HCT116 (cell line): ENCODE measurements at regions not wholly inside any gene's neighbourhood (a gene's known extent, or its start where the extent isn't known, plus 50 kb on each side); places are given as distances from the start of the nearest gene placed in this dataset.

ENCODE experiments used
- ATAC-seq: fragments of 200-7000 bp; cut with Tn5 transposase; 2 replicates; pipeline ENCODE4 v1.9.1; 2020; ENCODE audit warnings: mild to moderate bottlenecking, moderate library complexity
- BruUV-seq: library from RNA; stranded (reverse); fragments of 400-500 nt; replicated peaks from 2 replicates; lab custom pipeline; 2021; lab: Mats Ljungman, UMichigan
- CTCF ChIA-PET: fragments of 300-600 bp; sonication (Branson Sonifier 250); formaldehyde crosslinking; loops from one replicate; lab custom pipeline; 2021; ENCODE audit warnings: antibody characterized with exemption; lab: Charles Lee
- POLR2A ChIA-PET: fragments of 300-600, 350-600 bp; sonication (Branson Sonifier 250); formaldehyde crosslinking; loops from one replicate; lab custom pipeline; 2021; ENCODE audit warnings: antibody characterized with exemption; lab: Charles Lee
- RAD21 ChIA-PET, 2 experiments: fragments of 300-600 bp; sonication (Branson Sonifier 250); formaldehyde crosslinking; loops; one replicate each; lab custom pipeline; 2023; ENCODE audit warnings: low total read pairs in 2 of 2; ENCODE audit not compliant: uncharacterized antibody in 2 of 2, unreplicated experiment in 2 of 2, low non-redundant PET in 1 of 2; lab: Charles Lee
- DNase-seq: peaks from one replicate; pipeline ENCODE4 v3.0.0-alpha.2; 2010; ENCODE audit warnings: low read depth, low spot score
- H2AFZ ChIP-seq: fragments of 200-600 bp; shearing (Covaris generic), sonication (generic); 2 replicates; pipeline ENCODE4 v1.6.1; 2017; ENCODE audit warnings: low read depth, mixed run types, mixed read lengths, antibody characterized with exemption, low read length; ENCODE audit not compliant: poor library complexity, severe bottlenecking
- H3K27ac ChIP-seq: 2 replicates; pipeline ENCODE4 v1.5.1; 2012; ENCODE audit warnings: low read depth, low read length
- H3K27me3 ChIP-seq: fragments of 200-600 bp; sonication (generic); 2 replicates; pipeline ENCODE4 v1.6.1; 2016; ENCODE audit warnings: mixed run types, low read length, mixed read lengths; ENCODE audit not compliant: insufficient read depth
- H3K36me3 ChIP-seq, 2 experiments: fragments of 200-500 bp in 1 of 2; fragments of 200-600 bp in 1 of 2; sonication (Bioruptor generic) in 1 of 2; sonication (generic) in 1 of 2; 2 replicates each; pipeline versions ENCODE4 v1.5.1 to v1.6.1; 2014 to 2016; ENCODE audit warnings: low read length in 2 of 2, inconsistent platforms in 1 of 2, mixed read lengths in 1 of 2, mixed run types in 1 of 2; ENCODE audit not compliant: insufficient read depth in 2 of 2, control insufficient read depth in 1 of 2
- H3K4me1 ChIP-seq, 2 experiments: fragments of 200-600 bp in 1 of 2; sonication (generic) in 1 of 2; 2 replicates each; pipeline versions ENCODE4 v1.5.1 to v1.6.1; 2012 to 2017; ENCODE audit warnings: low read length in 2 of 2, inconsistent platforms in 1 of 2, mild to moderate bottlenecking in 1 of 2, mixed read lengths in 1 of 2, mixed run types in 1 of 2, moderate library complexity in 1 of 2; ENCODE audit not compliant: insufficient read depth in 2 of 2, control insufficient read depth in 1 of 2
- H3K4me2 ChIP-seq: fragments of 200-600 bp; sonication (generic); 2 replicates; pipeline ENCODE4 v1.6.1; 2017; ENCODE audit warnings: mixed run types, low read length, mixed read lengths
- H3K4me3 ChIP-seq, 2 experiments: fragments of 200-600 bp in 1 of 2; sonication (generic) in 1 of 2; replicated peaks in 1 of 2; 2 replicates each; pipeline ENCODE4 v1.5.1; 2011 to 2016; ENCODE audit warnings: low read length in 2 of 2, control low read depth in 1 of 2, low read depth in 1 of 2, mild to moderate bottlenecking in 1 of 2, mixed read lengths in 1 of 2, mixed run types in 1 of 2
- H3K79me2 ChIP-seq: fragments of 200-600 bp; sonication (generic); 2 replicates; pipeline ENCODE4 v1.6.1; 2017; ENCODE audit warnings: mild to moderate bottlenecking, mixed run types, low read length, moderate library complexity, mixed read lengths; ENCODE audit not compliant: insufficient read depth
- H3K9ac ChIP-seq: fragments of 200-600 bp; sonication (generic); 2 replicates; pipeline ENCODE4 v1.6.1; 2016; ENCODE audit warnings: low read length, mixed read lengths
- H3K9me2 ChIP-seq: fragments of 200-600 bp; sonication (generic), shearing (Covaris generic); 2 replicates; pipeline ENCODE4 v1.6.1; 2017; ENCODE audit warnings: mixed run types, mild to moderate bottlenecking, moderate library complexity; ENCODE audit not compliant: insufficient read depth
- H3K9me3 ChIP-seq, 2 experiments: fragments of 200-500 bp in 1 of 2; fragments of 200-600 bp in 1 of 2; sonication (Bioruptor generic) in 1 of 2; sonication (generic) in 1 of 2; 2 replicates each; pipeline ENCODE4 v1.6.1; 2014 to 2017; ENCODE audit warnings: low read length in 2 of 2, mixed read lengths in 2 of 2, inconsistent platforms in 1 of 2, low read depth in 1 of 2, mild to moderate bottlenecking in 1 of 2, mixed run types in 1 of 2, moderate library complexity in 1 of 2; ENCODE audit not compliant: control insufficient read depth in 1 of 2, insufficient read depth in 1 of 2
- H4K20me1 ChIP-seq: fragments of 200-600 bp; sonication (generic), shearing (Covaris generic); 2 replicates; pipeline ENCODE4 v1.6.1; 2017; ENCODE audit warnings: mixed run types, mild to moderate bottlenecking, moderate library complexity; ENCODE audit not compliant: insufficient read depth
- CBX3 ChIP-seq: IDR thresholded peaks from 2 replicates; pipeline ENCODE4 v1.6.1; 2012; ENCODE audit warnings: low read depth
- CEBPB ChIP-seq: IDR thresholded peaks from 2 replicates; pipeline ENCODE4 v1.6.1; 2012; ENCODE audit warnings: low read depth
- CTCF ChIP-seq, 3 experiments: fragments of 200-600 bp in 1 of 3; sonication (generic) in 1 of 3; IDR thresholded peaks in 2 of 3; conservative IDR thresholded peaks in 1 of 3; 2 replicates each; pipeline ENCODE4 v1.5.1; 2012 to 2017; ENCODE audit warnings: low read depth in 2 of 3, low read length in 2 of 3, antibody characterized with exemption in 1 of 3, borderline replicate concordance in 1 of 3, control low read depth in 1 of 3, mild to moderate bottlenecking in 1 of 3, mixed read lengths in 1 of 3, mixed run types in 1 of 3, moderate library complexity in 1 of 3; ENCODE audit not compliant: insufficient read depth in 1 of 3
- EGR1 ChIP-seq: IDR thresholded peaks from 2 replicates; pipeline ENCODE4 v1.6.1; 2012; ENCODE audit warnings: low read depth
- ELF1 ChIP-seq: IDR thresholded peaks from 2 replicates; pipeline ENCODE4 v1.6.1; 2012; ENCODE audit warnings: low read depth, borderline replicate concordance
- EZH2phosphoT487 ChIP-seq: fragments of 200-600 bp; IDR thresholded peaks from 2 replicates; pipeline ENCODE4 v1.6.1; 2018; ENCODE audit warnings: antibody characterized with exemption, borderline replicate concordance
- FOSL1 ChIP-seq: IDR thresholded peaks from 2 replicates; pipeline ENCODE4 v1.6.1; 2012; ENCODE audit warnings: low read depth
- POLR2AphosphoS5 ChIP-seq: IDR thresholded peaks from 2 replicates; pipeline ENCODE4 v1.6.1; 2011; ENCODE audit warnings: mild to moderate bottlenecking, low read depth, low read length, moderate library complexity
- REST ChIP-seq: IDR thresholded peaks from 2 replicates; pipeline ENCODE4 v1.6.1; 2012; ENCODE audit warnings: low read depth
- SIN3A ChIP-seq: IDR thresholded peaks from 2 replicates; pipeline ENCODE4 v1.6.1; 2012; ENCODE audit warnings: low read depth
- SP1 ChIP-seq: IDR thresholded peaks from 2 replicates; pipeline ENCODE4 v1.6.1; 2012; ENCODE audit warnings: low read depth
- ZNF274 ChIP-seq: fragments of 200-500 bp; sonication (Bioruptor generic); IDR thresholded peaks from 2 replicates; pipeline ENCODE4 v1.6.1; 2014; ENCODE audit warnings: mild to moderate bottlenecking, low read depth, low read length, inconsistent platforms
- intact Hi-C: fragments of 100-400 bp; cut with micrococcal nuclease; formaldehyde crosslinking; loops from 2 replicates; pipeline ENCODE4 v1.10.0; 2022

GRCh38 chr11:23856654-23857053, 640.2 kb upstream of the LUZP2 start:
- Histone ChIP-seq H4K20me1 (no peaks in the 10 kb centered on the region), H3K4me2 (no peak overlapping the region), H3K27ac (no peak overlapping the region), H3K9ac (no peak overlapping the region), H3K27me3 (no peaks in the 10 kb centered on the region), H3K79me2 (no peaks in the 10 kb centered on the region), H3K9me3 (peaks cover 0 to 5% of the 10 kb centered on the region in 2 experiments; a peak in 1 of 4 replicates), H3K36me3 (no peaks in the 10 kb centered on the region), H2AFZ (no peak overlapping the region)
- intact Hi-C loops, result no loop called here
- DNase-seq (no peak), ATAC-seq (no peak)
- ChIA-PET RAD21 (no interaction called here), POLR2A (no interaction called here), CTCF (no interaction called here)
- BruUV-seq, result no TSS peak
- TF ChIP-seq REST (no peak), SP1 (no peak), ELF1 (no peak), EZH2phosphoT487 (no peak), CTCF (IDR thresholded peaks at IDR 0.05 in 2 of 3, conservative IDR thresholded peaks at IDR 0.05 in 1 of 3; ENCODE audit: borderline replicate concordance in 1 of 3, insufficient read depth in 1 of 3, low read depth in 2 of 3, low read length in 2 of 3) (no peak), POLR2AphosphoS5 (no peak), CEBPB (no peak), EGR1 (no peak), SIN3A (no peak), CBX3 (no peak), FOSL1 (no peak), ZNF274 (no peak)
- TF ChIP-seq, all 23 proteins: peak for 0
- Histone ChIP-seq H3K9me2 (no peaks in the 10 kb centered on the region), H3K4me1 (no peaks in the 10 kb centered on the region), H3K4me3 (no peak overlapping the region)
